COR-L47 (cell line): ENCODE measurements at regions not wholly inside any gene's neighbourhood (a gene's known extent, or its start where the extent isn't known, plus 50 kb on each side); places are given as distances from the start of the nearest gene placed in this dataset.
"Not testable (repeated sequence)": the region's sequence is repeated elsewhere in the genome, so short reads cannot be mapped to it uniquely, and the experiment has no call there.

Experiments
- DNase-seq: peaks from one replicate; lab custom pipeline; 2025; lab: John Stamatoyannopoulos, UW

GRCh38 chr2:81061016-81061415, 756.5 kb upstream of the LRRTM1 start:
- no peak for DNase-seq

DNA sequence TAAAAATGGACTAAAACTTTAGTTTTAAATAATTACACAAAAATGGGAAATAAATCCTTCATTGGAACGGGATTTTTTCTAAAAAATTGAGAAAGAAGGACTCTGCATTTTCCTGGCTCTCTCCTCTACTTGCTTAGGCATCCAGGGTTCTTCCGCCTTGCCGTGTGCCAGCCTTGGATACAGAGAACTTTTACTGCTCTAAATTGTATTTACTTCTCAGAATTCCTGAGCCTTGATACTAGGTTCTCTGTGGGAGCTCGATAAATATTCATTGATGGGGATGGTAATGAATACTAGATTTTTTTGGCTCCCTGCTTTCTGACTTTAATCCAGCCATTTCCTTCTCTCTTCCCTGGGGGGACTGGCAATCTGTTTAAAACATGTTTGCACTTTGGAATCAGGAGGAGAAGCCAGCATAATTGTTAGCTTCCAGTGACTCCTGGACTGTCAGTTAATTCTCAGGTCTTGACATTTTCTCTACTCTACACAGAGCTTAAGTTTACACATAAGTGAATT, 746.1 kb upstream of the LRRTM1 start:
- DNase-seq: no peak

- no peak for DNase-seq
Measured at GRCh38 chr2:81043681-81044080, 739.1 kb upstream of the LRRTM1 start.

DNA sequence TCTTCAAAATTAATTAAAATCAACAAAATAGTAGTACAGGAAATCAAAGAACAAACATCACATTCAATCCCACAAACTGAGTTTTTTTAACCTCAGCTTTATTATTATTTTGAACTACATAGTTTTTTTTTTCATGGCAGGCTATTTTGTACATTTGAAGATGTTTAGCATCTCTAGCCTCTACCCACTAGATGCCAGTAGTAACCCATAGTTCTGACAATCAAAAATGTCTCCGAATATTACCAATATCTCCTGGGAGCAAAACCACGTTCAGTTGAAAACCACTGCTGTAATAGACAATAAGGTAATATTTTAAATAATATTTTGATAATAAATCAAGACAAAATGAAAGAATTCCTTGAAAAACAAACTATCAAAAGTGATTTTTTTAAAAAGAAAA, 702.6 kb upstream of the LRRTM1 start:
- DNase-seq: no peak

DNA sequence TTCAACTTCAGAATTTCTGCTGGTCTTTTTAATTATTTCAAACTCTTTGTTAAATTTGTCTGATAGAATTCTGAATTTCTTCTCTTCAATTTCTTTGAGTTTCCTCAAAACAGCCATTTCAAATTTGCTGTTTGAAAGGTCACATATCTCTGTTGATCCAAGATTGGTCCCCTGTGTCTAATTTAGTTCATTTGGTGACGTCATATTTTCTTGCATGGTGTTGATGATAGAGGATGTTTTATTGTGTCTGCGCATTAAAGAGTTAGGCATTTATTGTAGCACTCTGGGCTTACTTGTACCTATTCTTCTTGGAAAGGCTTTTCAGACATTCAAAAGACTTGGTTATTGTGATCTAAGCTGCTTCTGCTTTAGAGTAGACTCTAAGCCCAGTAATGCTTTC, 698.4 kb upstream of the LRRTM1 start:
- DNase-seq: no peak

GRCh38 chr2:80987466-80987865, 682.9 kb upstream of the LRRTM1 start:
- no peak for DNase-seq

GRCh38 chr2:80969900-80970299, 665.3 kb upstream of the LRRTM1 start:
- no peak for DNase-seq

DNA sequence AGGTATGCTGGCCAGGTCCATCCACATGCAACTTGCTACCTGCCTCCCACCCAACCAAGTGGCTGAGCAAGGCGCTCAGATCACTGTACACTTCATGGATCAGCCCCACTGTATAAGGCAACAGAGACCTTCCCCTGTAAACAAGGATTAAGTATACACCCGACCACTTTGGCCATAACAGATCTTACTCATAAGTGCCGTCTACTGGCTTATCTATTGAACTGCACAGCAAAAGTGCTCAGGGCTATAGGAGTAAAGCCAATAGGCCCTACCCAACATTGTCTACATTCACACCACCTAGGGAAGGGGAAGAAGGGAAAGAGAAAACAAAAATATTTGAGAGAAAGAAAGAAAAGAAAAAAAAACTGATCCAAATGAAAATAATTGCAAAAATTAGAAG, 663.9 kb upstream of the LRRTM1 start:
- DNase-seq: no peak

GRCh38 chr2:80947601-80948130, 643.1 kb upstream of the LRRTM1 start:
- no peak for DNase-seq

GRCh38 chr2:80943487-80943886, 638.9 kb upstream of the LRRTM1 start:
- no peak for DNase-seq

DNA sequence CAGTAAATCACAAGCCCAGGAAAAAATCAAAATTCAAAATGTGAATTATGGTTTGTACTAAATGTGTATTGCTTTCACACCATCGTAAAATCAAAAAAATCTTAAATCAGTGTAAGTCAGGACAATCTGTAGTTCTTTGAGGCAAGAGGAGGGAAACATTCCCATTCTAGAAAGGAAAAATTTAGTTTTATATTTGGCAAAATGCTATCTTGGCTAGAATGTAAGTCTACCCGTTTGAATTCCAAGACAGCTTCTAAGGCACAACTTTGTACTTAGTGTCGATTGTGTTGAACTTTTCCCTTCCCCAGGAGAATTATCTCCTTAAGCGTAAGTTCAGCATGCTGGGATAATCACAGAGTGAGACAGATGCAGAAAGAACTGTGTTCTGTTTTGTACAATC, 638.2 kb upstream of the LRRTM1 start:
- DNase-seq: no peak

GRCh38 chr2:80938463-80938862, 633.9 kb upstream of the LRRTM1 start:
- DNase-seq: no peak

DNA sequence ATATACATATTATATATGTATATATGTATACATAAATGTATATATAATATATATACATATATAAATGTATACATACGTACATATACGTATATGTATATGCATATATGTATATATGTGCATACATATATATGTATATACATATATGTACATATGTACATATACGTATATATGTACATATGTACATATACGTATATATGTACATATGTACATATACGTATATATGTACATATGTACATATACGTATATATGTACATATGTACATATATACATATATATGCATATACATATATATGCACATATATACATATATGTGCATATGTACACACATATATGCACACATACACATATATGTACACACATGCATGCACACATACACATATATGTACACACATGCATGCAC, 627.3 kb upstream of the LRRTM1 start:
- DNase-seq: not testable (repeated sequence)

DNA sequence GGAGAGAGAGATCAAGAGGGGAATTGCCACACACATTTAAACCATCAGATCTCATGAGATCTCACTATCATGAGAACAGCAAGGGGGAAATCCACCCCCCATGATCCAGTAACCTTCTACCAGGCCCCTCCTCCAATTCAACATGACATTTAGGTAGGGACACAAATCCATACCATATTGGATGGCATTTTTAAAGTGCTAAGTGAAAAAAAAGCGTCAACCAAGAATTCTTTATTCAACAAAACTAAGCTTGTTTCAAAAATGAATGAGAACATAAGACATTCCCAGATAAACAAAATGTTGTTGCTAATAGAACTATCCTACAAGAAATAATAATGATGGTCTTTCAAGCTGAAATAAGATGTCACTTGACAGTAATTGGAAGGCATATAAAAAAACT, 626.2 kb upstream of the LRRTM1 start:
- DNase-seq: no peak

GRCh38 chr2:80926168-80926567, 621.6 kb upstream of the LRRTM1 start:
- no peak for DNase-seq

DNA sequence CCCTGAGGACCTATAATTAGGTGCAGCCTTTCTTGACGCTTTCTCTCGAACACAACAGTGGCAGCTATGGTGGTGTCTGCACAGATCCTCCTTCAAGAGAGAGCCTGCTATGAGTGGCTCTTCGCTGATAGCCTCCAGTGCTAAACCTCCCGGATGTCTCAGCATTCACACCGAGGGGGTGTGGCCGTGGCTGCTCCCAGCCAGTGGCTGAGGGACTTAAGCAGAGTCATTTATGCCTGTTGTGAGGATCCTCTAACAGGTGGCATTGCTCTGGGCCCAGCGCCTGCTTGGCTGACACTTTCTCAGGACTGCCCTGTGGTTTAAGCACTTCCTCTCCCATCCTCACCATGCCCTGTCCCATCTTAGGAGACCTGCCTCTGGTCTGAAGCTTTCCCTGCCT, 592.0 kb upstream of the LRRTM1 start:
- DNase-seq: no peak

DNA sequence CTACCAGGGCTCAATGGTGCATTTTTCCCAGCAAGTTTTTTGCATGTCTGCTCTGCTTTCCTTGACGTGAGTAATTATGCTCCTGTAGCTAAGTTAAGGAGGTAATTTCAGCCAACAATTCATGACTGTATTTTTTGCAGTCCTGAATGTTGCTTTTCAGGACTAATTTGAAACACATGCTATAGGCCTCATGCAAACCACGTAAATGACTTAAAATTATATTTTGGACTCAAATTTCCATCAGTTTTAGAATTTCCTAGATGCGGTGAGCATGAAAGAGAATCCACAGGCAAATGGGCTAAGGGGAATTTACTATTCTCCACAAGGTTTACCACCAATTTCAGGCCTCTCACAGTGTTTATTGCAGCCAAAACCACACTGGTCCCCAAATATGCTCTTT, 589.9 kb upstream of the LRRTM1 start:
- no peak for DNase-seq

- DNase-seq: no peak
Measured at GRCh38 chr2:80893711-80894110, 589.2 kb upstream of the LRRTM1 start.

DNA sequence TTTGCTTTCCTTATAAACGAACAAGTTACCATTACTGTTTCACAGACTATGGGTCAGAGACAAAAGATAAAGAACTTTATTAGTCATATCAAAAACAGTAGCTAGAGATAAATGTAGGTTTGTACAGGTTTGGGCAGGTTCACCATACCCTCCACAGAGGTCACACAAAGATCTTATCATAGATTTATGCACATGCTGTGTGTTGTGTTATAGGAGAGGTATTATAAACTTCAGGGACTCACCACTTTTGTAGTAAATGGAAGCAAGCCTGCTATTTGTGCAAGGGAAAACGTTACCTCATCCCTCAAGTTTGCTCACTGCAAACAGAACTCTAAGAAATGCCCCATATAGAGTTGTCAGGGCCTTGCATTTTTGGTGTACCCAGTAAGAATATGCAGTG, 584.5 kb upstream of the LRRTM1 start:
- no peak for DNase-seq

- no peak for DNase-seq
Measured at GRCh38 chr2:80887841-80888378, 583.4 kb upstream of the LRRTM1 start.

GRCh38 chr2:80874374-80874773, 569.8 kb upstream of the LRRTM1 start:
- DNase-seq: no peak

DNA sequence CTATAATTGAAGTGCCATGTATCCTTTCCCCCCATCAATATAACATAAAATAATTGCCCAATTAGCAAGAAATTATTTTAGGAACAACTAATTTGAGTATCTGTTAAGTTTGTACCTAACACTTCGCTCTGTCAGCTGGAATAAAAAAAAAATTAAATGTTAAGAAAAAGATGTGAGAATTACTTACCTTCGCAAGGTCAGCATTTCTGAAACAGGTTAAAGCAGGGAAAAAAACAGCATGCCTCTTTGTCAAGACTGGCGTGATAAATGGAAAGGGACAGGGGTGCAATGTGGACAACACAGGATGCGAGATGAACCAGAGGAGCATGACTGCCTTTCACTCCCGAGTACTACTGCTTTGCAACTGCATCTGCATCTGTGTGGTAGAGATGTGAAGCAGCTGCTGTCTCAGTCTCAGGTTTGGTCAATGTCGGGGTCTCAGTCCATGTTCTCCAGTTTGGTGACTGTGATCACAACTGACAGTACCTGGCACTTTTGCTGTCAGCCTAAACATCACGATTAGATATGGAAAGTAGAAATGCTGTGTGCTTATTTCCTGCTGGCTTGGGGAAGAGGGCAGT, 565.4 kb upstream of the LRRTM1 start:
- no peak for DNase-seq

DNA sequence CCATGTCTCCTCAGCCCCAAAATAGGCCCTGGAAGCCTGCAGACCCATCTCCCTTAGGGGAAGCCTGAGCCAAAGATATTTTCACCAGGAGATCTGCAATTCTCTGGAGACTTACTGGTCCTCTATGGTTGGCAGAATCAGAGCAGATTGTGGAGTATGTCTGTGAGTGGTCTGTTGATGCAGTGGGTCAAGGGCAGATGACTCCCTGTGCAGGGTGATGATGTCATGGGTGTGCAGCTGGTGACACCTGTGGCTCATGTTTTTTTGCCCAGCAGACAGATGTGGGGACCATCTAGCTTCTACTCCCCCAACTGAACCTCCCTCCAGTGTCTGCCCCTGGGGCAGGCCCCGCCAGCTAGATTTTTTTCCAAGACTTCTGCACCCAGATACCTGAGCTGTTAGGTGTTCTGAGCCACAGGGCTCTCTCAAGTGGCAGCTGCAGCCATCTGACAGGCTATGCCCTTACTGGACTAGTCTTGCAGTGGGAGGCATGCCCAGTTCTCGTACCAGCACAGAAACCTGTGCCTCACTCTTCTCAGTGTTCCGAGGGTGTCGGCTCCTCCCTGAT, 558.7 kb upstream of the LRRTM1 start:
- DNase-seq: no peak

GRCh38 chr2:80858965-80859364, 554.4 kb upstream of the LRRTM1 start:
- DNase-seq: no peak
